Mesenchymal stem cell (in vitro differentiated cells and primary cell): ENCODE measurements at regions not wholly inside any gene's neighbourhood (a gene's known extent, or its start where the extent isn't known, plus 50 kb on each side); places are given as distances from the start of the nearest gene placed in this dataset.

Source experiments
- DNase-seq: peaks from one replicate; pipeline ENCODE4 v3.0.0-alpha.2; 2013
- H2AFZ ChIP-seq: one replicate; pipeline ENCODE4 v1.6.1; 2013; ENCODE audit warnings: low read depth, mild to moderate bottlenecking, control low read depth, inconsistent platforms, low read length, moderate library complexity
- H2AK5ac ChIP-seq: 2 replicates; pipeline ENCODE4 v1.6.1; 2013; ENCODE audit warnings: low read length, moderate library complexity, mild to moderate bottlenecking, inconsistent platforms; ENCODE audit not compliant: severe bottlenecking
- H2BK120ac ChIP-seq: one replicate; pipeline ENCODE4 v1.6.1; 2013; ENCODE audit warnings: low read depth, mild to moderate bottlenecking, inconsistent platforms, low read length, moderate library complexity
- H2BK12ac ChIP-seq, 2 experiments: one replicate each; pipeline ENCODE4 v1.6.1; 2013; ENCODE audit warnings: inconsistent platforms in 2 of 2, low read length in 2 of 2, mild to moderate bottlenecking in 2 of 2, moderate library complexity in 2 of 2, control low read depth in 1 of 2
- H2BK15ac ChIP-seq: one replicate; pipeline ENCODE4 v1.6.1; 2013; ENCODE audit warnings: mild to moderate bottlenecking, low read depth, inconsistent platforms; ENCODE audit not compliant: poor library complexity, severe bottlenecking
- H2BK5ac ChIP-seq: 2 replicates; pipeline ENCODE4 v1.6.1; 2013; ENCODE audit warnings: low read depth, mild to moderate bottlenecking, low read length, control low read depth, inconsistent platforms; ENCODE audit not compliant: poor library complexity, severe bottlenecking
- H3K14ac ChIP-seq, 2 experiments: one replicate each; pipeline ENCODE4 v1.6.1; 2013; ENCODE audit warnings: inconsistent platforms in 2 of 2, low read length in 2 of 2, control low read depth in 1 of 2, mild to moderate bottlenecking in 1 of 2, moderate library complexity in 1 of 2
- H3K18ac ChIP-seq, 2 experiments: one replicate each; pipeline ENCODE4 v1.6.1; 2013; ENCODE audit warnings: inconsistent platforms in 2 of 2, low read length in 2 of 2, control low read depth in 1 of 2, low read depth in 1 of 2, mild to moderate bottlenecking in 1 of 2
- H3K23ac ChIP-seq, 2 experiments: one replicate each; pipeline ENCODE4 v1.6.1; 2013; ENCODE audit warnings: inconsistent platforms in 2 of 2, low read length in 2 of 2, mild to moderate bottlenecking in 2 of 2, moderate library complexity in 2 of 2, control low read depth in 1 of 2
- H3K27ac ChIP-seq: 2 replicates; pipeline ENCODE4 v1.5.1; 2013; ENCODE audit warnings: mild to moderate bottlenecking, moderate library complexity, low read length, control low read depth, inconsistent platforms; ENCODE audit not compliant: poor library complexity, severe bottlenecking
- H3K27me3 ChIP-seq, 2 experiments: 2 replicates each; pipeline versions ENCODE4 v1.6.1 to v1.7.0; 2013; ENCODE audit warnings: low read length in 2 of 2, mild to moderate bottlenecking in 2 of 2, moderate library complexity in 2 of 2, control low read depth in 1 of 2, inconsistent platforms in 1 of 2; ENCODE audit not compliant: control insufficient read depth in 1 of 2, insufficient read depth in 1 of 2
- H3K36me3 ChIP-seq, 2 experiments: 2 replicates each; pipeline versions ENCODE4 v1.6.1 to v1.7.0; 2013; ENCODE audit warnings: low read length in 2 of 2, control low read depth in 1 of 2, inconsistent platforms in 1 of 2, low read depth in 1 of 2, mild to moderate bottlenecking in 1 of 2; ENCODE audit not compliant: insufficient read depth in 2 of 2, control insufficient read depth in 1 of 2
- H3K4ac ChIP-seq, 2 experiments: one replicate each; pipeline ENCODE4 v1.6.1; 2013; ENCODE audit warnings: inconsistent platforms in 2 of 2, low read length in 2 of 2, mild to moderate bottlenecking in 2 of 2, moderate library complexity in 2 of 2, control low read depth in 1 of 2, low read depth in 1 of 2
- H3K4me1 ChIP-seq: 2 replicates; pipeline ENCODE4 v1.6.1; 2013; ENCODE audit warnings: low read depth, low read length, control low read depth; ENCODE audit not compliant: control insufficient read depth, insufficient read depth
- H3K4me2 ChIP-seq: 2 replicates; pipeline ENCODE4 v1.6.1; 2013; ENCODE audit warnings: low read length, mild to moderate bottlenecking, inconsistent platforms; ENCODE audit not compliant: poor library complexity, severe bottlenecking
- H3K4me3 ChIP-seq, 2 experiments: 2 replicates each; pipeline versions ENCODE4 v1.5.1 to v1.7.0; 2013; ENCODE audit warnings: low read length in 2 of 2, mild to moderate bottlenecking in 2 of 2, control low read depth in 1 of 2, low read depth in 1 of 2; ENCODE audit not compliant: insufficient read depth in 1 of 2
- H3K79me1 ChIP-seq: replicated peaks from 2 replicates; pipeline ENCODE4 v1.6.1; 2013; ENCODE audit warnings: mild to moderate bottlenecking, control low read depth, low read length, inconsistent platforms; ENCODE audit not compliant: poor library complexity, severe bottlenecking
- H3K9ac ChIP-seq: 2 replicates; pipeline ENCODE4 v1.7.0; 2013; ENCODE audit warnings: mild to moderate bottlenecking, low read length, moderate library complexity
- H3K9me3 ChIP-seq: 2 replicates; pipeline ENCODE4 v1.7.0; 2013; ENCODE audit warnings: mild to moderate bottlenecking, low read length; ENCODE audit not compliant: control insufficient read depth
- H4K8ac ChIP-seq: one replicate; pipeline ENCODE4 v1.6.1; 2013; ENCODE audit warnings: inconsistent platforms, mild to moderate bottlenecking, low read length, moderate library complexity
- H4K91ac ChIP-seq: one replicate; pipeline ENCODE4 v1.6.1; 2013; ENCODE audit warnings: mild to moderate bottlenecking, low read length, inconsistent platforms
- WGBS: methylation state at CpG from one replicate; pipeline ENCODE4 v1.1.7; 2013; ENCODE audit warnings: mixed read lengths; 5-methylcytosine and 5-hydroxymethylcytosine counted together

DNA sequence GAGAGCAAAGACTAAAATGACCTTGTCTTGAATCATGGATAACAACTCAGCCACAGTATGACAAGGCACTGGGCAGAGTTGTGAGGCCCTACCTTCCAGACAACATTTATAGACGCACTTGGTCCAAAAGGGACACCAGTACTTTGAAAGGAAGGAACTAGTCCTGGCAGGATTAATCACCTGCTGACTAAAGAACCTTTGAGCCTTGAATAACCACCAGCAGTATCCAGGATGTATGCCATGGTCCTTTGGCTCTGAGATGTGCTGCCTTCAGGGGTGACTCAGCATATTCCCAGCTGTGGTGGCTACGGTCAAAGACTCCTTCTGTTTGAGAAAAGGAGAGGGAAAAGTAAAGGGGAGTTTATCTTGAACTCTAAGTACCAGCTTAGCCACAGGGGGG lies 118.1 kb upstream of the PRR32 start:
- Histone ChIP-seq H2AK5ac (no peak overlapping the region), H3K4me1 (peaks cover 1% of the 10 kb centered on the region), H2BK5ac (no peak overlapping the region), H2BK15ac (no peak overlapping the region), H3K4me2 (no peak overlapping the region), H3K9ac (no peak overlapping the region), H3K23ac (no peak overlapping the region), H3K4ac (no peak overlapping the region), H3K4me3 (no peak overlapping the region), H2AFZ (no peak overlapping the region), H2BK12ac (no peak overlapping the region), H3K27me3 (no peaks in the 10 kb centered on the region), H3K27ac (no peak overlapping the region), H2BK120ac (no peak overlapping the region), H4K91ac (no peak overlapping the region), H4K8ac (no peak overlapping the region), H3K18ac (no peak overlapping the region), H3K14ac (no peak overlapping the region), H3K9me3 (peaks cover 2% of the 10 kb centered on the region), H3K79me1 (no peaks in the 10 kb centered on the region), H3K36me3 (no peaks in the 10 kb centered on the region)
- DNase-seq: no peak
- WGBS: 36% methylated on average over 2 of the region's 2 CpGs

DNA sequence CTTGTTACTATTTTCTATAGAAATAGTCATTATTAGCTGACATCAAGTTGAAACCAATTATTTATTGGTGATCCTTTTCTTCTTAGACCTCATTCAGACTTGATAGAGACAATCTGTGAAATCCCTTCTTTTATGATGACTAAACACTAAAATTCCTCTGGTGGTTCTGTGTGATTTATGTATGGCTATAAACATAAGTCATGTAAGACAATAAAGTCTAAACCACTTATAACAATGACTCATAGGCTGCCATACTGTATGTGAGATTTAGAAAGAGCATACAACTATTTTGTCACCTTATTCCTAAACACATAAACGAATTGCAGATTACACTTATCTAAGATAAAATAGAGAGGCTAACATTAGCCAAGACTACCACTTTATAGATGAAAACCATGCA lies 101.1 kb upstream of the PRR32 start:
- H3K9me3 ChIP-seq: no peaks in the 10 kb centered on the region

DNA sequence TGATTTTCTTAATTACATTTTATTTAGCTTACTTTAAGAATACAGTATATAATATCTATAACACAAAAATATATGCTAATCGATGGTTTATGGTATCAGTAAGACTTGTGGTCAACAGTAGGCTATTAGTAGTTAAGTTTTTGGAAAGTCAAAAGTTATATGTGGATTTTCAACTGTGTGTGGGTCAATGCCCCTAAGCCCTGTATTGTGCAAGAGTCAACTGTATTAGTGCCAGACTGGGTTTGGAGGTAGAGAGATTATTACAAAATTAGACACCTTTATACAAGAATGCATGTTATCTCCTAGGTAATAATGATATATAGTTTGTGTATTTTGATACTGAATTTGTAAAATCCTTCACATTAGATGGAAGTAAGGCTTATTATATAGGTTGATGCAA lies 100.3 kb upstream of the PRR32 start:
- no peak overlapping the region for H3K23ac ChIP-seq
- H3K14ac ChIP-seq: no peak overlapping the region
- H2BK15ac ChIP-seq: no peak overlapping the region

More for the DNA sequence above, 101.1 kb upstream of the PRR32 start:
- H3K4ac ChIP-seq: no peak overlapping the region
- H3K27ac ChIP-seq: no peak overlapping the region
- no peaks in the 10 kb centered on the region for H3K27me3 ChIP-seq
- no peak overlapping the region for H3K9ac ChIP-seq
- no peak overlapping the region for H3K4me2 ChIP-seq
- no peak overlapping the region for H3K14ac ChIP-seq
- H2BK120ac ChIP-seq: no peak overlapping the region
- H2AFZ ChIP-seq: no peak overlapping the region
- no peak overlapping the region for H2BK5ac ChIP-seq
- no peaks in the 10 kb centered on the region for H3K36me3 ChIP-seq
- no peak overlapping the region for H4K8ac ChIP-seq
- no peak overlapping the region for H3K4me3 ChIP-seq
- H2AK5ac ChIP-seq: no peak overlapping the region
- H4K91ac ChIP-seq: no peak overlapping the region
- no peaks in the 10 kb centered on the region for H3K4me1 ChIP-seq
- no peak overlapping the region for H3K18ac ChIP-seq
- WGBS: 0% methylated on average over 1 of the region's 1 CpG
- H3K79me1 ChIP-seq: no peaks in the 10 kb centered on the region
- no peak overlapping the region for H2BK15ac ChIP-seq
- H3K23ac ChIP-seq: no peak overlapping the region
- no peak overlapping the region for H2BK12ac ChIP-seq
- no peak for DNase-seq

DNA sequence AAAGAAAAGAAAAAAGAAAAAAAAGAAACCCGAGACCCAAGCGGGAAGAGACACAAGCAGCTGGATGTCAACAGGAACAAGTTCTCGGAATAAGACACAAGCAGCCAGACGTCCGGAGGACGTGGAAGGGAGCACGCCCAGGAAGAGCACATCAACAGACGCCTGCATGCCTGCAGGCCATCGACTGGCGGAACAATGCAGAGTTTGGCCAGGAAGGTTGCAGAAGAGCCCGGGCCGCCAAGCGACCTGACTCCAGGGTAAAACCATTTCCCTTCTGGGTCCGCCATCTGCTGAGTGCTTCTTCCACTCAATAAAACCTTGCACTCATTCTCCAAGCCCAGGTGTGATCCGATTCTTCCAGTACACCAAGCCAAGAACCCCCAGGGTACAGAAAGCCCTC lies 95.6 kb upstream of the PRR32 start:
- H4K91ac ChIP-seq: no peak overlapping the region
- H3K27me3 ChIP-seq: no peaks in the 10 kb centered on the region
- no peak overlapping the region for H2BK5ac ChIP-seq
- no peak overlapping the region for H2BK15ac ChIP-seq
- H3K4ac ChIP-seq: no peak overlapping the region
- no peaks in the 10 kb centered on the region for H3K79me1 ChIP-seq
- 87% methylated on average over 12 of the region's 15 CpGs for WGBS
- H3K14ac ChIP-seq: no peak overlapping the region
- DNase-seq: no peak
- H3K23ac ChIP-seq: no peak overlapping the region
- no peak overlapping the region for H3K9ac ChIP-seq
- no peak overlapping the region for H2AFZ ChIP-seq
- no peak overlapping the region for H2BK120ac ChIP-seq
- H4K8ac ChIP-seq: no peak overlapping the region
- no peaks in the 10 kb centered on the region for H3K9me3 ChIP-seq
- no peak overlapping the region for H3K27ac ChIP-seq
- no peak overlapping the region for H2AK5ac ChIP-seq
- H3K4me1 ChIP-seq: no peaks in the 10 kb centered on the region
- no peak overlapping the region for H3K18ac ChIP-seq
- no peak overlapping the region for H2BK12ac ChIP-seq
- H3K4me3 ChIP-seq: no peak overlapping the region
- no peak overlapping the region for H3K4me2 ChIP-seq
- H3K36me3 ChIP-seq: no peaks in the 10 kb centered on the region

More for the DNA sequence above, 100.3 kb upstream of the PRR32 start:
- Histone ChIP-seq H2AFZ (no peak overlapping the region), H3K27me3 (no peaks in the 10 kb centered on the region), H2BK5ac (no peak overlapping the region), H2BK12ac (no peak overlapping the region), H3K18ac (no peak overlapping the region), H3K27ac (no peak overlapping the region), H3K4ac (no peak overlapping the region), H2AK5ac (no peak overlapping the region), H3K36me3 (no peaks in the 10 kb centered on the region), H4K8ac (no peak overlapping the region), H3K79me1 (no peaks in the 10 kb centered on the region), H3K4me1 (no peaks in the 10 kb centered on the region), H3K4me2 (no peak overlapping the region), H3K9ac (no peak overlapping the region), H3K4me3 (no peak overlapping the region), H3K9me3 (no peaks in the 10 kb centered on the region), H2BK120ac (no peak overlapping the region), H4K91ac (no peak overlapping the region)
- no peak for DNase-seq
- WGBS: 60% methylated on average over 1 of the region's 1 CpG
